H1 (cell line): ENCODE measurements at regions not wholly inside any gene's neighbourhood (a gene's known extent, or its start where the extent isn't known, plus 50 kb on each side); places are given as distances from the start of the nearest gene placed in this dataset.
A peak's percentile ranks its signal among the peaks of the same experiment; 100 is the strongest.

Experiments used
- CTCF ChIA-PET: fragments of 300-600 bp; sonication (Branson Sonifier 250); formaldehyde crosslinking; loops from one replicate; lab custom pipeline; 2021; ENCODE audit not compliant: partially characterized antibody; lab: Charles Lee
- POLR2A ChIA-PET: fragments of 300-600 bp; sonication (Branson Sonifier 250); formaldehyde crosslinking; loops from one replicate; lab custom pipeline; 2021; ENCODE audit warnings: inconsistent platforms; ENCODE audit not compliant: partially characterized antibody; lab: Charles Lee
- DNase-seq, 2 experiments: peaks; one replicate each; pipeline versions ENCODE4 v3.0.0 to v3.0.0-alpha.2; 2010 to 2022; ENCODE audit warnings: low spot score in 2 of 2, low read depth in 1 of 2, mixed read lengths in 1 of 2
- FAIRE-seq: peaks from 2 replicates; lab custom pipeline; 2011; peaks lifted over from hg19 to GRCh38; lab: Jason Lieb, UNC
- H2AFZ ChIP-seq: 2 replicates; pipeline ENCODE4 v1.8.1; 2012; ENCODE audit warnings: low read length, inconsistent platforms
- H2AK5ac ChIP-seq: 2 replicates; pipeline ENCODE4 v1.6.1; 2013; ENCODE audit warnings: low read depth, low read length
- H2BK120ac ChIP-seq: replicated peaks from 2 replicates; pipeline ENCODE3; 2013; ENCODE audit warnings: low read depth, low read length, inconsistent platforms
- H2BK12ac ChIP-seq: 2 replicates; pipeline ENCODE4 v1.6.1; 2013; ENCODE audit warnings: low read depth, low read length
- H2BK15ac ChIP-seq: 2 replicates; pipeline ENCODE4 v1.6.1; 2013; ENCODE audit warnings: low read length
- H2BK20ac ChIP-seq: 2 replicates; pipeline ENCODE4 v1.6.1; 2013; ENCODE audit warnings: low read length
- H2BK5ac ChIP-seq: 2 replicates; pipeline ENCODE4 v1.6.1; 2013; ENCODE audit warnings: low read depth, low read length
- H3K14ac ChIP-seq: 2 replicates; pipeline ENCODE4 v1.6.1; 2013; ENCODE audit warnings: inconsistent platforms; ENCODE audit not compliant: insufficient read length
- H3K18ac ChIP-seq: 2 replicates; pipeline ENCODE4 v1.6.1; 2013; ENCODE audit warnings: low read length; ENCODE audit errors: extremely low read depth
- H3K23ac ChIP-seq: 2 replicates; pipeline ENCODE4 v1.6.1; 2013; ENCODE audit warnings: inconsistent platforms; ENCODE audit not compliant: insufficient read length
- H3K23me2 ChIP-seq: 2 replicates; pipeline ENCODE4 v1.6.1; 2013; ENCODE audit warnings: low read depth, low read length
- H3K27ac ChIP-seq: 2 replicates; pipeline ENCODE4 v1.6.1; 2011; ENCODE audit warnings: low read depth, low read length, inconsistent platforms
- H3K27me3 ChIP-seq, 4 experiments: replicated peaks in 1 of 4; 1 replicate in 1 of 4; 2 replicates in 3 of 4; pipeline versions ENCODE4 v1.6.1 to v1.8.1; 2011 to 2013; ENCODE audit warnings: low read length in 3 of 4, mild to moderate bottlenecking in 3 of 4, inconsistent platforms in 2 of 4, mixed read lengths in 2 of 4, moderate library complexity in 1 of 4; ENCODE audit not compliant: control insufficient read depth in 3 of 4, insufficient read depth in 3 of 4; ENCODE audit errors: extremely low read depth in 1 of 4
- H3K36me3 ChIP-seq, 4 experiments: 2 replicates each; pipeline versions ENCODE4 v1.6.1 to v1.8.1; 2011 to 2013; ENCODE audit warnings: mild to moderate bottlenecking in 4 of 4, low read length in 3 of 4, moderate library complexity in 2 of 4, control low read depth in 1 of 4, inconsistent platforms in 1 of 4; ENCODE audit not compliant: insufficient read depth in 4 of 4, control insufficient read depth in 2 of 4
- H3K4ac ChIP-seq: replicated peaks from 2 replicates; pipeline ENCODE3; 2013; ENCODE audit warnings: low read length, low read depth, mixed read lengths, inconsistent platforms; ENCODE audit not compliant: insufficient read length
- H3K4me1 ChIP-seq, 4 experiments: replicated peaks in 1 of 4; 1 replicate in 1 of 4; 2 replicates in 3 of 4; pipeline versions ENCODE4 v1.6.1 to v1.8.1; 2011 to 2013; ENCODE audit warnings: low read length in 3 of 4, inconsistent platforms in 2 of 4, mixed read lengths in 1 of 4; ENCODE audit not compliant: insufficient read depth in 4 of 4, control insufficient read depth in 3 of 4
- H3K4me2 ChIP-seq, 2 experiments: 2 replicates each; pipeline versions ENCODE4 v1.6.1 to v1.8.1; 2011 to 2013; ENCODE audit warnings: low read depth in 2 of 2, low read length in 2 of 2, control low read depth in 1 of 2, inconsistent platforms in 1 of 2, mild to moderate bottlenecking in 1 of 2; ENCODE audit not compliant: insufficient read depth in 1 of 2
- H3K4me3 ChIP-seq, 4 experiments: fragments of 200-600, 300-600 bp in 1 of 4; sonication (generic), shearing (Covaris generic), sonication (Bioruptor Twin) in 1 of 4; 2 replicates each; pipeline versions ENCODE4 v1.5.1 to v1.8.1; 2011 to 2016; ENCODE audit warnings: low read length in 4 of 4, low read depth in 3 of 4, control low read depth in 2 of 4, inconsistent platforms in 2 of 4, mild to moderate bottlenecking in 2 of 4, mixed read lengths in 1 of 4, moderate library complexity in 1 of 4; ENCODE audit not compliant: insufficient read depth in 2 of 4; ENCODE audit errors: extremely low read depth in 1 of 4
- H3K56ac ChIP-seq: replicated peaks from 2 replicates; pipeline ENCODE3; 2013; ENCODE audit warnings: low read depth, mild to moderate bottlenecking, mixed read lengths, low read length, inconsistent platforms; ENCODE audit not compliant: insufficient read length
- H3K79me1 ChIP-seq: 2 replicates; pipeline ENCODE4 v1.6.1; 2013; ENCODE audit warnings: low read depth, low read length, control low read depth
- H3K79me2 ChIP-seq, 2 experiments: 2 replicates each; pipeline versions ENCODE4 v1.6.1 to v1.8.1; 2012 to 2013; ENCODE audit warnings: low read length in 2 of 2, mild to moderate bottlenecking in 2 of 2, inconsistent platforms in 1 of 2; ENCODE audit not compliant: insufficient read depth in 2 of 2, control insufficient read depth in 1 of 2
- H3K9ac ChIP-seq, 4 experiments: replicated peaks in 1 of 4; 1 replicate in 1 of 4; 2 replicates in 3 of 4; pipeline versions ENCODE4 v1.6.1 to v1.8.1; 2011 to 2013; ENCODE audit warnings: low read depth in 3 of 4, low read length in 3 of 4, control low read depth in 2 of 4, mild to moderate bottlenecking in 2 of 4, moderate library complexity in 2 of 4, inconsistent platforms in 1 of 4; ENCODE audit errors: extremely low read depth in 1 of 4
- H3K9me3 ChIP-seq, 2 experiments: 2 replicates each; pipeline versions ENCODE4 v1.6.1 to v1.8.1; 2012 to 2013; ENCODE audit warnings: mild to moderate bottlenecking in 2 of 2, moderate library complexity in 2 of 2, control low read depth in 1 of 2, inconsistent platforms in 1 of 2, low read depth in 1 of 2, low read length in 1 of 2, mixed read lengths in 1 of 2; ENCODE audit not compliant: insufficient read depth in 2 of 2
- H4K20me1 ChIP-seq, 2 experiments: replicated peaks in 1 of 2; 2 replicates each; pipeline versions ENCODE3 to v1.8.1; 2011 to 2013; ENCODE audit warnings: inconsistent platforms in 2 of 2, low read length in 2 of 2, mild to moderate bottlenecking in 1 of 2; ENCODE audit not compliant: insufficient read depth in 2 of 2, control insufficient read depth in 1 of 2
- H4K5ac ChIP-seq: 2 replicates; pipeline ENCODE4 v1.6.1; 2013; ENCODE audit warnings: low read length, low read depth, mixed read lengths, inconsistent platforms; ENCODE audit not compliant: insufficient read length
- H4K8ac ChIP-seq: 2 replicates; pipeline ENCODE4 v1.8.0; 2013; ENCODE audit warnings: mild to moderate bottlenecking, moderate library complexity, low read length, inconsistent platforms; ENCODE audit not compliant: insufficient read depth; ENCODE audit errors: extremely low read depth
- H4K91ac ChIP-seq: replicated peaks from 2 replicates; pipeline ENCODE3; 2013; ENCODE audit warnings: low read length, mixed read lengths, inconsistent platforms; ENCODE audit not compliant: insufficient read length
- BRCA1 ChIP-seq: IDR thresholded peaks from 2 replicates; pipeline ENCODE4 v1.6.1; 2012; ENCODE audit warnings: low read depth, low read length, improper control_type of control experiment
- EZH2 ChIP-seq: fragments of 200-600 bp; sonication (generic); IDR thresholded peaks from 2 replicates; pipeline ENCODE4 v1.7.1; 2012; ENCODE audit warnings: low read depth, mild to moderate bottlenecking, moderate library complexity, low read length, inconsistent platforms; ENCODE audit not compliant: severe bottlenecking
- HDAC2 ChIP-seq, 2 experiments: fragments of 300-600 bp in 1 of 2; sonication (generic) in 1 of 2; IDR thresholded peaks; 2 replicates each; pipeline ENCODE4 v1.6.1; 2011 to 2012; ENCODE audit warnings: low read depth in 2 of 2, low read length in 2 of 2, mild to moderate bottlenecking in 2 of 2, moderate library complexity in 2 of 2, borderline replicate concordance in 1 of 2, inconsistent platforms in 1 of 2
- ZNF274 ChIP-seq: IDR thresholded peaks from 2 replicates; pipeline ENCODE4 v1.7.0; 2012; ENCODE audit warnings: low read length, borderline replicate concordance; ENCODE audit errors: extremely low read depth
- WGBS, 2 experiments: shearing (Covaris generic) in 1 of 2; methylation state at CpG; one replicate each; pipeline versions ENCODE4 v1.1.6 to v1.1.7; 2013 to 2015; ENCODE audit warnings: low lambda C conversion rate in 2 of 2, mixed read lengths in 2 of 2, inconsistent platforms in 1 of 2, low coverage in 1 of 2, missing lambda C conversion rate in 1 of 2; ENCODE audit not compliant: insufficient replicate concordance in 2 of 2, insufficient coverage in 1 of 2, insufficient read length in 1 of 2; ENCODE audit errors: extremely low coverage in 1 of 2, missing lambda C conversion rate in 1 of 2; 5-methylcytosine and 5-hydroxymethylcytosine counted together
- TF ChIP-seq, protein P1 (sequence below): IDR thresholded peaks from 2 replicates; pipeline ENCODE4 v1.6.1; 2011; ENCODE audit warnings: low read length, improper control_type of control experiment

DNA sequence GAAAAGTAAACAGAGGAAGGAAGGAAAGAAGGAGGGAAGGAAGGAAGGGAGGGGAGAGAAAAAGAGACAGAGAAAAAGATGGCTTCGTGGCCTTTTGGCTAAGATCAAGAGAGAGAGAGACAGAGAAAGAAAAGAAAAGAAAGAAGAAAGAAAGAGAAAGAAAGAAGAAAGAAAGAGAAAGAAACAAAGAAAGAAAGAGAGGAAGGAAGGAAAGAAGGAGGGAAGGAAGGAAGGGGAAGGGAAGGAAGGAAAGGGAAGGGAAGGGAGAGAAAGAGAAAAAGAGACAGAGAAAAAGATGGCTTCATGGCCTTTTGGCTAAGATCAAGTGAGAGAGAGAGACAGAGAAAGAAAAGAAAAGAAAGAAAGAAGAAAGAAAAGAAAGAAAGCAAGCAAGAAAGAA, 91.4 kb downstream of the PRLHR start:
- no peak overlapping the region for H4K91ac ChIP-seq
- H2BK5ac ChIP-seq, result no peak overlapping the region
- no peak overlapping the region for H4K5ac ChIP-seq
- no peak overlapping the region for H2AK5ac ChIP-seq
- H4K8ac ChIP-seq, result no peak overlapping the region
- H3K9ac ChIP-seq, result no peak overlapping the region
- no peak overlapping the region for H3K27ac ChIP-seq
- no peak overlapping the region for H3K14ac ChIP-seq
- no peak overlapping the region for H2BK12ac ChIP-seq
- H3K36me3 ChIP-seq, result no peaks in the 10 kb centered on the region
- H4K20me1 ChIP-seq, result no peaks in the 10 kb centered on the region
- no peaks in the 10 kb centered on the region for H3K79me2 ChIP-seq
- H3K9me3 ChIP-seq, result no peaks in the 10 kb centered on the region
- H3K4me2 ChIP-seq, result no peak overlapping the region
- H2BK15ac ChIP-seq, result no peak overlapping the region
- DNase-seq (no peak), FAIRE-seq (no peak)
- H3K4me3 ChIP-seq, result no peak overlapping the region
- H3K56ac ChIP-seq, result no peak overlapping the region
- no peaks in the 10 kb centered on the region for H3K27me3 ChIP-seq
- H3K23ac ChIP-seq, result no peak overlapping the region
- no peaks in the 10 kb centered on the region for H3K4me1 ChIP-seq
- H2AFZ ChIP-seq, result 0 out of 2 replicates have a peak overlapping the region, but pooled peaks have one; percentile 13
- no peak overlapping the region for H3K4ac ChIP-seq
- CTCF ChIA-PET, result interaction anchor here (1.0 kb wide), 1 partner anchor 45 kb away, joined by 5 read pairs; no protein-coding TSS in a partner anchor
- POLR2A ChIA-PET, result no interaction called here
- H3K18ac ChIP-seq, result no peak overlapping the region
- H2BK20ac ChIP-seq, result no peak overlapping the region
- H2BK120ac ChIP-seq, result no peak overlapping the region
- H3K79me1 ChIP-seq, result no peaks in the 10 kb centered on the region
- 86% methylated on average over 1 of the region's 1 CpG; no CpG with 5 or more reads in 1 of the 2 experiments for WGBS, 2 experiments
- H3K23me2 ChIP-seq, result no peaks in the 10 kb centered on the region
- TF ChIP-seq BRCA1 (no peak), HDAC2 (IDR thresholded peaks at IDR 0.05; ENCODE audit: borderline replicate concordance in 1 of 2, low read depth in 2 of 2, low read length in 2 of 2) (no peak), ZNF274 (no peak), EZH2 (no peak)
- TF ChIP-seq, protein P1, sequence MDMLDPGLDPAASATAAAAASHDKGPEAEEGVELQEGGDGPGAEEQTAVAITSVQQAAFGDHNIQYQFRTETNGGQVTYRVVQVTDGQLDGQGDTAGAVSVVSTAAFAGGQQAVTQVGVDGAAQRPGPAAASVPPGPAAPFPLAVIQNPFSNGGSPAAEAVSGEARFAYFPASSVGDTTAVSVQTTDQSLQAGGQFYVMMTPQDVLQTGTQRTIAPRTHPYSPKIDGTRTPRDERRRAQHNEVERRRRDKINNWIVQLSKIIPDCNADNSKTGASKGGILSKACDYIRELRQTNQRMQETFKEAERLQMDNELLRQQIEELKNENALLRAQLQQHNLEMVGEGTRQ, result no peak
